ENCODE measurements at regions not wholly inside any gene's neighbourhood (a gene's known extent, or its start where the extent isn't known, plus 50 kb on each side); places are given as distances from the start of the nearest gene placed in this dataset.

DNA sequence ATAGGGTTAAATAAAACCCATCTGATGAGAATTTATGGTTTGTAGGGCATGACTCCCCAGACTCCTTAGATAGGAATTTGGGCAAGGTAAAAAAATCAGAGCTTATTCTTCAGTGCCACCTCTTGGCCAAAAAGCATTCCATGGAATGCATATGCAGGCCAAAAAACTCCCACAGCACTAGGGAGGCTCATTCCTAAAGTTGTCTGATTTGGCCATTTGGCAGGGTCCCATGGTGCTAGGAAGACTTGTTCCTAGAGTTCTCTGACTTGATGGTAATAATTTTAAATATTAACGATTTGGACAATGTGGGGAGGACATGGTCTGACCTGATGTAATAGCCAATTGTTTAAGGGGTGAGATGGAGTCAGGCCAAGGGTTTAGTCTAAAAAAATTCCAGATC is 93.0 kb downstream of the SPIN4 start:
- TF ChIP-seq EGR1 (IDR thresholded peaks at IDR 0.05; ENCODE audit: borderline replicate concordance, low read depth, low read length) (no peak), TAF7 (optimal IDR thresholded peaks at IDR 0.05; ENCODE audit: borderline replicate concordance, low read depth, low read length) (no peak), POLR2AphosphoS5 (IDR thresholded peaks at IDR 0.05; ENCODE audit: low read depth, low read length) (no peak), RAD21 (IDR thresholded peaks at IDR 0.05 in 1 of 2, conservative IDR thresholded peaks at IDR 0.05 in 1 of 2; ENCODE audit: low read depth in 2 of 2, low read length in 2 of 2) (no peak), SIN3A (conservative IDR thresholded peaks at IDR 0.05 in 1 of 2, IDR thresholded peaks at IDR 0.05 in 1 of 2; ENCODE audit: low read depth in 1 of 2, low read length in 2 of 2) (no peak), CTCF (IDR thresholded peaks at IDR 0.05; ENCODE audit: control extremely low read depth in 1 of 3, insufficient read depth in 1 of 3, low read depth in 1 of 3, low read length in 3 of 3) (no peak), TBP (IDR thresholded peaks at IDR 0.05; ENCODE audit: low read depth, low read length) (no peak), EP300 (IDR thresholded peaks at IDR 0.05; ENCODE audit: borderline replicate concordance in 1 of 2, low read depth in 2 of 2, low read length in 2 of 2) (no peak), EZH2 (IDR thresholded peaks at IDR 0.05; ENCODE audit: low read depth, low read length, severe bottlenecking) (no peak), SP2 (IDR thresholded peaks at IDR 0.05; ENCODE audit: low read length) (no peak), TAF1 (IDR thresholded peaks at IDR 0.05; ENCODE audit: low read depth, low read length) (no peak), POLR2A (IDR thresholded peaks at IDR 0.05; ENCODE audit: control extremely low read depth in 1 of 2, low read depth in 2 of 2, low read length in 2 of 2) (no peak), PHF8 (conservative IDR thresholded peaks at IDR 0.05; ENCODE audit: low read depth, low read length) (no peak)

All from H1 (cell line).